HG03432 (cell line): ENCODE measurements at regions not wholly inside any gene's neighbourhood (a gene's known extent, or its start where the extent isn't known, plus 50 kb on each side); places are given as distances from the start of the nearest gene placed in this dataset.
"Not testable (repeated sequence)": the region's sequence is repeated elsewhere in the genome, so short reads cannot be mapped to it uniquely, and the experiment has no call there.

Experiments used
- ATAC-seq: cut with Tn5 transposase; IDR thresholded peaks from one replicate; pipeline ENCODE4 v1.9.1; 2021; ENCODE audit warnings: mild to moderate bottlenecking, moderate library complexity; ENCODE audit not compliant: unreplicated experiment

DNA sequence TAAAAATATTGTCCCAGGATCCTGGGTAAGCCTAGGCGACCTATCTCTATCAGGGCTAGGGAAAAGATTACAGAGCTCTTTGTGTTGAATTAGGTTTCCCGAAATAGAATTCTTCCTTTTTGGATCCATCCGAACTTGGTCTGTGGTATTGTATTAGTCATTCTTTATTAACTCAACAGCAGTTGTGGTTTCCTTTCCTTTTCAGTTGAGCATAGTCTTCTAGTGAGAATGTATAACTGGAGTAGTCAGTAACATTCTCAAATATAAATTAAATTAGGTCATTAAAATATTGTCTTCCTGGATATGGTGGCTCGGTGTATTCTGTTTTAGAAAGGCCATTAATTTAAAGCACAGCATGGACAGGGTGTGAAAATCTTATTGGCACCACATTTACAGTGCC lies 520.4 kb downstream of the NLGN4X start:
- no peak for ATAC-seq

DNA sequence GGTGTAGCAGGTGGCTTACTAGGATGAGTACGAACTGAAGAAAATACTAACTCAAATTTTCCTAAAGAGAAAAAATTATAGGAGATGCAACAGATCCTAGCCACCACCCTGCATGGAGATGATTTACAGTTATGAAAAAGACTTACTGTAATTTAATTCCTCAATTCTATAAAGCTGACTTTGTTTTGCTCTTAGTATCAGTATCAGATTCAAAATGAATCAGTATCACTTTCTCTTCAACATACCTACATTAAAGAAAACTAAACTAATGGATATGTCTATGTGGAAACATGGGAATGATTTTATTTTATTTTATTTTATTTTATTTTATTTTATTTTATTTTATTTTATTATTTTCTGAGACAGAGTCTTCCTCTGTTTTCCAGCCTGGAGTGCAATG lies 525.8 kb downstream of the NLGN4X start:
- ATAC-seq: no peak

DNA sequence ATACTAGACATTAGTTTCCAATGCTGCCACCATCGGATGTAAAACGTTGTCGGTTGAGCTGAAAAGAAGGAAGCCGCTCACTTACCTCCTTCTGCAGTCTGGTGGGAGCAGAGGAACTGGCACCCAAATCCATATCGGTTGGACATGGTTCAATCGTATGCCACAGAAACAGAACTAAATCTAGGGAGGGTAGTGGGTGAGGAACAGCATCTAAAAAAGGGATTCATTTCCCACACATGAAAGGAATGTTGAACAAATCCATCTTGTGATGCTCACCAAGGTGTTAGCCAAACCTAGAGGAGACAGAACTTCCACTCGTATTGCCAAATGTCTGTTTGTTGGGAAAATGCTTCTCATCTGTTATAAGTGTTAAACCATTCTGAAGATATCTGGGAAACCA lies 532.7 kb downstream of the NLGN4X start:
- ATAC-seq: no peak

DNA sequence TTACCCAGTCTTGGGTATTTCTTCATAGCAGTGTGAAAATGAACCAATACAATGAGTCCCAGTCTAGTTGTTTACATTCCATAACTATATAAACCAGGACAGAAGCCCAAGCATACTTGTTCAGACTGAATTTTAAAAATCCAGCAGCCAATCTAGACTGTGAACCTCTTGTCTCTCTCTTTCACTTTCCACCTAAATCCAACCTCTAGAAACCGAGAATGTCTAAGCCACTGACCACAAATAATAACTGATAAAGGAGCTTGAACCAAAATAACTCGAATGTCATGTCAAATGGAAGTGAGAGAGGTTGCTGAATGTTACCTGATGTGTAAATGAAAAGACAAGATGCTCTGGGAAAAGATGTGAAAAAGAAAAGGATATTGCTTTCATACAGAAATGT lies 544.7 kb downstream of the NLGN4X start:
- ATAC-seq: no peak

DNA sequence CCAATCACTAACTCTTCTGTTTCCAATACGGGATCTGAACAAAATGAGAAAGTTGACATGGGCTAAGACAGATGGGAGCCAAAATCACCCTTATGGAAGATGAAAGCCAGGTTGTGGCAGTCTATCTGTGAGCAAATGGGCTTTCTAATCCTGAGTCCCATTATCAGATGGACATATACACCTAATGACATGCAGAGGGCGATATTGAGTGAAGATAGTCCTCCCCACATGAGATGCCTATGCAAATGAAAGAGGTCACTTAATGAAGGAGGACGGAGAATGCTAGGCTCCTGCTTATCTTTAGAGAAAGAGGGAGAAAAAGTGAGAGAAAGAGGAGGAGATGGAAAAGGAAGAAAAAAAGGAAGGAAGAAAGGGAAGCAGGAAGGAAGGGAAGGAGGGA lies 547.5 kb downstream of the NLGN4X start:
- no peak for ATAC-seq

DNA sequence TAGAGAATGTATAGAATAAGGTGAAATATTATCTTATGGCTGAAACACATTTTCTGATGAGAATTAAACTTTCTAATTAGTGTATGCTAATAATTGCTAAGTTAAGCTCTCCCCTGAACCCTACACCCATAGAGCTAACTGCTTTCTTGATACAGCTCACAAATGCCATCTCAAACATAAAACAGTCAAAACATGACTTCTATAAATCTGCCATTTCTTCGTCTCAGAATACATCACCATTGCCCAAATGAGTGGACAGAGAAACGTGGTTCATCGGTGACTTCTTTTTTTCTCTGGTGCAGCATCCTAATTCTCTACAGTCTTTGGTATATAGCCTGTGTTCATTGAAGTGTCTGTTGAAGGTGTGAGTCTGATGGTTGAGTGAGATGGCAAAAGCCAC lies 554.6 kb downstream of the NLGN4X start:
- no peak for ATAC-seq

DNA sequence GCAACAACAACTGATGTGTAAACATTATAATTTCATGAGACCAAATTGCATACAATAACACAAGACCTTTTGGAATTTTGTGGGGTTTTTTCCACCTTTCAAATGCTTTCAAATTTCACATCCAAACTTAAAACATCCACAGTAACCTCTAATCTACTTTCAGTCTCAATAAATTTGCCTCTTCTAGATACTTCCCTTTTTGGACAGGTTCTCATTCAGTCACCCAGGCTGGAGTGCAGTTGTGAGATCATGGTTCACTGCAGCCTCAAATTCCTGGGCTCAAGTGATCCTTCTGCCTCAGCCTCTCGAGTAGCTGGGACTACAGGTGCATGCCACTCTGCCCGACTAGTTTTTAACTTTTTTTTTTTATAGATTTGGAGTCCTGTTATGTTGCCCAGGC lies 556.6 kb downstream of the NLGN4X start:
- no peak for ATAC-seq

DNA sequence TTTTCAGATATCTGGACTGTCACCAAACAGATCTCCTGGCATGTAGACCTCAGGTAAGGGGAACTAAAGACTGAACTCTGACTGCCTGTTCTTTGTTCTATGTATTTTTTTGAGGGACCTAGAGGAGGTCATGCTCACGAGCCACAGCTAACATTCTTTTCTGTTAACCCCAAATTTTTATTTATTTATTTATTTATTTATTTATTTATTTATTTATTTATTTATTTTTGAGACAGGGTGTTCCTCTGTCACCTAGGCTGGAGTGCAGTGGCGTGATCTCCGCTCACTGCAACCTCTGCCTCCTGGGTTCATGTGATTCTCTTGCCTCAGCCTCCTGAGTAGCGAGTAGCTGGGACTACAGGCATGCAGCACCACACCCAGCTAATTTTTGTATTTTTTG lies 562.0 kb downstream of the NLGN4X start:
- ATAC-seq: not testable (repeated sequence)

DNA sequence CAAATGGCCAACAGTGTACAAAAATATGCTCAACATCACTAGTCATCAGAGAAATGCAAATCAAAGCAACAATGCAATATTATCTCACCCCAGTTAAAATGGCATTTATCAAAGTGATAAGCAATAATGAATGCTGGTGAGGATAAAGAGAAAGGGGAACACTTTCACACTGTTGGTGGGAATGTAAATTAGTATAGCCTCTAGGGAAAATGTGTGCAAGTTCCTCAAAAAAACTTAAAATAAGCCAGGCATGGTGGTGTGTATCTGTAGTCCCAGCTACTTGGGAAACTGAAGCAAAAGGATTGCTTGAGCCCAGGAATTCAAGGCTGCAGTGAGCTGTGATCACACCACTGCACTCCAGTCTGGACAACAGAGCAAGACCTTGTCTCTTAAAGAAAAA lies 572.1 kb downstream of the NLGN4X start:
- no peak for ATAC-seq

DNA sequence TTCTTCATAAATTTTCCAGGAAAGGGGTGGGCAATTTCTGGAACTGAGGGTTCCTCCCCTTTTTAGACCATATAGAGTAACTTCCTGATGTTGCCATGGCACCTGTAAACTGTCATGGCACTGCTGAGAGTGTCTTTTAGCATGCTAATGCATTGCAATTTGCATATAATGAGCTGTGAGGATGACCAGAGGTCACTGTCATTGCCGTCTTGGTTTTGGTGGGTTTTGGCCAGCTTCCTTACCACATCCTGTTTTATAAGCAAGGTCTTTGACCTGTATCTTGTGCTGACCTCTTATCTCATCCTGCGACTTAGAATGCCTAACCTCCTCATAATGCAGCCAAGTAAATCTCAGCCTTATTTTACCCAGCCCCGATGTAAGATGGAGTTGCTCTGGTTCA lies 577.8 kb downstream of the NLGN4X start:
- ATAC-seq: no peak

DNA sequence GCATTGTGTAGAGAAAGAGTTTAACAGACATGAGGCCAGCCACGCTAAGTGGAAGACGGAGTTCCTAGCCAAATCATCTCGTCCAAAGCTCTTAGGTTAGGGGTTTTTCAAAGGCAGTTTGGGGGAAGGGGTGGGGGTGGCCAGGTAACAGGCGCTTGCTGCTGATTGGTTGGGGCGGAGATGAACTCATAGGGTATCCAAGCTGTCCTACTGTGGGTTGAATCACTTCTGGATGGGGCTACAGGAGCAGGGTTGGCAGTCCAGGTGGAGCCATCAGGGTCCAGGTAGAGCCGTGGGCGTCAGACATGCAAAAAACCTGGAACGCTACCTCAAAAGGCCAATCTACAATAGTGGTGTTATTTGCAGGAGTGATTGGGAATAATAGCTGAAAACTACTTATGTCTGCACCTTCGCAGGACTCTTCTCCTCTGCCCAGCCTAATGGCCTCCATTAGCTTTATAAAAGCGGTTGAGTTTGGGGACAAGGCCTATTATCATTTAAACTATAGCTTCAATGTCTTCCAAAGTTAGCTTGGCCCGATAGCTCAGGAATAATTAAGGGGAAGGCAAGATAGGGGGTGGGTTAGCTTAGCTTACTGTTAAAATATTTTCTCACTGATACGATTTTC lies 579.6 kb downstream of the NLGN4X start:
- ATAC-seq: no peak

DNA sequence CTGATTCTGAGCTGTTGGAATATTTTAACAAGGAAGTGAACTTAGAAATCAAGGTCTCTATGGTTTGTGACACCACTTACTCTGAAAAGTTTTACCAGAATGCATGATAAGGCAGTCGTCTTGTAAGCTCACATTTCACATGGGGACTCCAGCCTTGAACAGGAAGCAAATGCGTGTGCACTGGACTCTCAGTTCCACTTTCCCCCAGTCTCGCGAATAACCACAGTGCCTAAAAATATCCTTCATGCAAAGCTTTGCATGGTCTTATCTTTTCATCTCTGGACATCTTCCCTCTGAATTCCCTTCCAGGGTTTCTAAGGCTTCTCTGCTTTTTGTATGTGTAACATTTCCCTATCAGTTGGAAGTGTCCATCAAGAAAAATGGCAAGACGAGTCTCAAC lies 581.8 kb downstream of the NLGN4X start:
- ATAC-seq: peak; percentile 97

DNA sequence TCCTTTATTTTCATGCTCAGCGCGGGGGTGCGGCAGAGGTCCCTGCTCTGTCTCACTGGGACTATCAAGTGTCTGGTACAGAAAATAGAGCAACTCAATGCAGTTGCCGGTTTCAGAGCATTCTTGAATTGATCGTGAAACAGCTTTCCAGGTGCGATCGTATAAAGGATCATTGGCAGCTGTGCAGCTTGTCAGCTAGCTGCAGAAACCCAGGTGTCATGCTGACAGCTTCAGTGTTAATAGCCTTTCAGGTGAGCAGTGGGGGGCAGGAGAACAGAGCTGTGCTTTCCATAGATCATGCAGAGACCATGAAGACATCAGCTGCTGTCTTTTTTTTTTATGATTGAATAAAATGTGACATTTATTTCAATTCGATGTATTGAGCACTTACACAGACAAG lies 583.9 kb downstream of the NLGN4X start:
- no peak for ATAC-seq

DNA sequence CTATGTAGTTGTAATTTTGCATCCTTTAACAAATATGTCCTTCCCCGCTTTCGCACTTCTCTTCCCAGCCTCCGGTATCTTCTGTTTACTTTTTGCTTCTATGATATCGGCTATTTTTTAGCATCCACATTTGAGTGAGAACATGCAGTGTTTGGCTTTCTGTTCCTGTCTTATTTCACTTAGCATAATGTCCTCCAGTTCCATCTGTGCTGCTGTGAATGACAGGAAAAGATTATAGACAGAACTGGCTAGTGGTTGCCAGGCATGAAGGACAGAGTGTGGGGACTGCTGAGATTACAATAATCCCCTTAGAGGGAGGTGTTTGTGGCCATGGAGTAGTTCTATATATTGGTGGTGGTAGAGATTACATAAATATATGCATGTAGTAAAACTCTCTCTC lies 588.6 kb downstream of the NLGN4X start:
- ATAC-seq: no peak

DNA sequence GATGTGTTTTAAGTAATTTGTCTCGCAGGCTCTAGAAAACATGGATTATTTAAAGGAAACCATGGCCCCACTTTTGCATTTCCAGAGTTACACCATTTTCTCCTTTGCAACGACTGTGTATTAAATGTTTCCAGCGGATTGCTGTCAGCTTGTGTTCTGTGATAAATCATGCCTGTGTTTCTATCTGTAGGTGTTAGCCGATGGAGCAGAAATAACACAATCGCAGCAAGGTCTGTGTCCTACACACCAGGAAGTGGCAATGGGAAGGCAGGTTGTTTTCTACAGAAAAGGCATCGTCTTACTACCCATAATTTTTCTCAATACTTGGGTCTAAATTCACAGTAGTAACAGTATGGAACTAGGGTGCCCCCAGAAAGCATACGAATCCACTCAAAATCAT lies 590.1 kb downstream of the NLGN4X start:
- ATAC-seq: no peak

DNA sequence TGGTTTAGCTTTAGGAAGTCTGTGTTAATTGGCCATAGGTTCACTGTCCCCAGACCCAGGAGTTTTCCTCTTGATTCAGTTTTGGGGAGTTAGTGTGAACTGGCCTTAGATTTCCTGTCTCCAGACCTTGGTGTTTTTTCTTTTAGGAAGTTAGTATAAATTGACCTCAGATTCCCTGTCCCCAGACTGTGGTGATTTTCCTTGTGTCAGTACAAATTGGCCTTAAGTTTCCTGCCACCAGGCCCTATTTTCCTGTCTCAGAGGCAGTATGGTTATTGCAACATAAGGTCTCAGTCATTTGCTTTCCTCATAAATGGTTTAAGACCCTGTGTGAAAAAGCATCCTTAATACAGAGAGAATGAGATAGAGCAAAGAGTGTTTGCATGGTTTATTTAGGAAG lies 595.8 kb downstream of the NLGN4X start:
- ATAC-seq: no peak

DNA sequence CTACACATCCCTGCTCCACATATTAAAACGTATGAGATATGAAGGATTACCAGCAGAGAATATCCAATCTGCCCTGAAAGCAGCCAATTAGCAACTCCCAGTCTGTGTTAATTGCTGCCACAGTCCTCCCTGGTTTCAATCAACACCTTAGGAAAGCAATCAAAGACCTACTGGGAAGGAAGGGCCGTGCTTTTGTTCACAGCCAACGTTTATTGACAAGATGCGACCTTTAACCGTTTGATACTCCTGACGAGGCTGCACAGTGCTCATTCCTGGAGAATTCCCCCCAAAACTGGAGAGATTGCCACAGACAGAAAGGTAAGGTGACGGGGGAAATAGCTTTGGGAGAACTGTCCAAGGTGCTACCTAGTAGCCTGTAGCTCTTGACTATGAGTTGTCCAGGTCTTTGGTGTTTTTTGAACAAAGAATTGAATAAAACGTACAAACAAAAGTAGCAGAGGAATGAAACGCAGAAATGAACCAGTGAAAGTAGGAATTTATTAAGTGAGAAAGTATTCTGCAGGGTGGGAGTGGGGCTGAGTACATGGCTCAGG lies 596.5 kb downstream of the NLGN4X start:
- ATAC-seq: no peak

DNA sequence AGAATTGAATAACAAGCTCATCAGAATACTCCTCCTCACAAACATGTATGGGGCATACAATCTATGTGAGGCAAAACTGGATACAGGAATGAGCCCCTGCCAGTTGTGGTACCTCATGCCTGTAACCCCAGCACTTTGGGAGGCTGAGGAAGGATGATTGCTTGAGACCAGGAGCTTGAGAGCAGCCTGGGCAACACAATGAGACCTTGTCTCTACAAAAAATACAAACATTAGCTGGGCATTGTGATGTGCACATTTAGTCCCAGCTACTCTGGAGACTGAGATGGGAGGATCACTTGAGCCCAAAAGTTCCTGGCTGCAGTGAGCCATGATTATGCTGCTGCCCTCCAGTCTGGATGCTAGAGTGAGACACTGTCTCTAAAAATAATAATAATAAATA lies 611.0 kb downstream of the NLGN4X start:
- no peak for ATAC-seq

DNA sequence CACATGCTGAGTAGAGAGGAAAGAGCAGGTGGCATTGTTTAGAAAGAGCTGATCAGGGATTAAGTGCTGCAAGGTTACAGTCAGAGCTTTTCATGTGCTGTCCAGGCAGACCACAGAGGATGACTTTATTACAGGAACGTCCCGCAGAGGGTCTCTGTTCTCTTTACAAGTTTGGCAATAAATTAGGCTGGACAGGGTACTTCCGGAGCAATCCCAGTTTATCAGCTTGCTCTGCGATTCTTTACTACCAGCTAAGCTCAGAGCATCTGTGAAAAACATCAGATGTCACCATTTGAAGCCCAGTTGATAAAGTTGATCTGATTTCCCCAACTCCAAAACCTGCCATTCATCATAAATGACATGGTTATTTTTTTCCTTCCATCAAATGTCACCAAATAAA lies 633.1 kb downstream of the NLGN4X start:
- no peak for ATAC-seq

DNA sequence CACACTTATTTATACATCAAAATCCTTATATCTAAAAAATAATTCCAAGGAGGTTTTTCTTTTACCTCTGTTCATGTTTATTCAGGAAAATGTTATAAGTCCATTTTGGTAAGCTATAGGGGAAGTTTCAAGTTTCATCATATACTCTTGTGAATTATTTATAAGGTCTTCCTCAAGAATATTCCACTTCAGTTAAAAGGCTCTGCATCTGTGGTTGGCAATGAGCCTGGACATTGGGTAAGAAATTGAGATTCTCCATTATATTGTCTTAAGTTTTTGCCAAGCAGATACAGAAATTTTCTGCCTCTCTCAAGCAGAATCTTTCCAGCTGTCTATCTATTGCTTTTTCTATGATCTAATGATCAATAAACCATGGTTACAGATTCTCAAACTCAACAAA lies 641.9 kb downstream of the NLGN4X start:
- ATAC-seq: no peak

DNA sequence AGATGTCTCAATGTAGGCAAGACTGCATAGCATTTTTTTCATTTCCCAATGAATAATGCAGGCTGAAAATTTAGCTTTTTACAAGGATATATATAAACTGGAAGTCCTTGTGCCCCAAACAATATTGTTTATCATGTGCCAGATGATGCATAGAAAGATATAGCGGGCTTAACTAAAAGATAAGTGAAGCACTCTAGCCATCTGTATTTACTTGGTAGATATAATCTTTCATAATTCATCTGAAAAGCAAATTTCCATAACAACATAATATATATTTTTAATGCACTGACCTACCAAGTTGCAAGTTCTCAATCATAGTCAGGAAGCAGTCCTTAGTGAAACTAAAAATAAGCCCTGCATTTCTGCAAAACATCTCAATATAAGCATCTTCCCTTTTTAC lies 653.3 kb downstream of the NLGN4X start:
- ATAC-seq: no peak

DNA sequence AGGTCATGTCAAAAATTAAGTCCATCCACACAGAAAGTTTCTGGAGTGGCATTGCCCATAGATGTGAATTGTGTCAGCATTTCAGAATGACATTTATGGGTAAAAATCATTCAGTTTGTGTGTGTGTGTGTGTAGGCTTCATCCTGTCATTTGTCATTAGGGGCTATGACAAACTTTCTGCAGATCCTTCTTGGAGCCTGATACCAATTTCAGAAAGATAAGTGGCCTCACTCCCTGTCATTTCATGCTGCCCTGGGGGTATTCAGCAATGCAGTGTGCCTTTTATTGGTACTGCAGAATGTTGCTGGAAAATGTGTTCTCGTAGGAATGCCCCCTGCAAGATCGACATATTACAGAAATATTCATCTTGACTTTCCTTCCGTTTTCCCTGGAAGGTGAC lies 659.7 kb downstream of the NLGN4X start:
- no peak for ATAC-seq

DNA sequence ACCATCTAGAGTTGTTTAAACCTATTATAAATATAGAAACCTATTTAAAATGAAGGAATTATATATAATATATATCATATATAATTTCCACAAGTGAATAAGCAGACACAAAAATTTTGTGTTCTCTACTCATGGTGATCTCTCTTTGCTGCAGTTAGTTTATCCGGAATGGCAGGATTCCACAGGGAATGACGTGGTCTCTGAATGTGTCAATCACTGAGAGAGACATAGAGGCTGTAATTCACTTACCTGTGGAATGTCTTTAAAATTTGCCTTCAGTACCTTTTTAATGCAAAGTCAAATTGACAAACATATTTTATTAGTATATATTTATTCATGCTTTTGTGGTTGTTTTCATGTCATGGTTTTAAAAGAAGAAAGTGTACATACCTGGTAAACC lies 669.3 kb downstream of the NLGN4X start:
- ATAC-seq: no peak
